Activated CD4-positive, alpha-beta T cell treated with anti-CD3 and anti-CD28 coated beads for 4 hours (primary cell): ENCODE measurements at regions not wholly inside any gene's neighbourhood (a gene's known extent, or its start where the extent isn't known, plus 50 kb on each side); places are given as distances from the start of the nearest gene placed in this dataset.

Source experiments
- DNase-seq, 2 donors: peaks; one replicate each; pipeline ENCODE4 v3.0.0-alpha.2; 2020

- no peak for DNase-seq
These were observed 56.3 kb upstream of the GALNT2 start for GRCh38 chr1:230010603-230011332.

GRCh38 chr1:230011333-230012092, 55.5 kb upstream of the GALNT2 start:
- DNase-seq: no peak

- no peak for DNase-seq
These were observed 55.0 kb upstream of the GALNT2 start for GRCh38 chr1:230012093-230012393.

- DNase-seq: no peak
These were observed 54.3 kb upstream of the GALNT2 start for GRCh38 chr1:230012741-230013140.

GRCh38 chr1:230016159-230016558, 50.9 kb upstream of the GALNT2 start:
- DNase-seq: no peak
